MCF 10A (cell line): ENCODE measurements at regions not wholly inside any gene's neighbourhood (a gene's known extent, or its start where the extent isn't known, plus 50 kb on each side); places are given as distances from the start of the nearest gene placed in this dataset.
"Not testable (repeated sequence)": the region's sequence is repeated elsewhere in the genome, so short reads cannot be mapped to it uniquely, and the experiment has no call there.

Source experiments
- BruUV-seq: library from RNA; stranded (reverse); fragments of 400-500 nt; replicated peaks from 2 replicates; lab custom pipeline; 2021; lab: Mats Ljungman, UMichigan
- CTCF ChIA-PET: fragments of 300-600 bp; sonication (Branson Sonifier 250); formaldehyde crosslinking; extraction: SDS; loops from one replicate; lab custom pipeline; 2021; ENCODE audit warnings: antibody characterized with exemption, inconsistent platforms; lab: Yijun Ruan, JAX
- POLR2A ChIA-PET: fragments of 300-600, 350-650 bp; sonication (Branson Sonifier 250); formaldehyde crosslinking; extraction: SDS; loops from one replicate; lab custom pipeline; 2020; ENCODE audit warnings: antibody characterized with exemption, inconsistent platforms; lab: Yijun Ruan, JAX
- DNase-seq: peaks from one replicate; pipeline ENCODE4 v3.0.0-alpha.2; 2018; ENCODE audit not compliant: unreplicated experiment
- H3K27ac Mint-ChIP-seq: one replicate; pipeline ENCODE4 v1.8.0; 2022; ENCODE audit warnings: mild to moderate bottlenecking, low read depth, mixed read lengths; ENCODE audit not compliant: unreplicated experiment
- H3K27me3 Mint-ChIP-seq: one replicate; pipeline ENCODE4 v1.8.0; 2022; ENCODE audit warnings: mixed read lengths; ENCODE audit not compliant: insufficient read depth, unreplicated experiment
- H3K36me3 Mint-ChIP-seq: one replicate; pipeline ENCODE4 v1.8.0; 2022; ENCODE audit warnings: mild to moderate bottlenecking, moderate library complexity, mixed read lengths; ENCODE audit not compliant: insufficient read depth, unreplicated experiment
- H3K4me1 Mint-ChIP-seq: one replicate; pipeline ENCODE4 v1.8.0; 2022; ENCODE audit warnings: mixed read lengths; ENCODE audit not compliant: insufficient read depth, unreplicated experiment
- H3K4me3 Mint-ChIP-seq: one replicate; pipeline ENCODE4 v1.8.0; 2022; ENCODE audit warnings: mild to moderate bottlenecking, moderate library complexity, mixed read lengths; ENCODE audit not compliant: unreplicated experiment
- H3K9me3 Mint-ChIP-seq: one replicate; pipeline ENCODE4 v1.8.0; 2022; ENCODE audit warnings: mixed read lengths; ENCODE audit not compliant: unreplicated experiment
- CTCF ChIP-seq: fragments of 200-600 bp; IDR thresholded peaks from one replicate; pipeline ENCODE4 v1.8.0; 2022; ENCODE audit warnings: antibody characterized with exemption, mild to moderate bottlenecking; ENCODE audit not compliant: unreplicated experiment
- intact Hi-C: fragments of 100-400 bp; cut with micrococcal nuclease; formaldehyde crosslinking; loops from 2 replicates; pipeline ENCODE4 v1.14.1; 2022

GRCh38 chrX:3501833-3502535 lies 155.5 kb upstream of the MXRA5 start:
- DNase-seq, result no peak

GRCh38 chrX:3495836-3496769 lies 149.7 kb upstream of the MXRA5 start:
- CTCF ChIA-PET, H3K4me3 Mint-ChIP-seq, H3K4me1 Mint-ChIP-seq, POLR2A ChIA-PET, H3K27ac Mint-ChIP-seq, DNase-seq, intact Hi-C loops, BruUV-seq, H3K36me3 Mint-ChIP-seq, H3K9me3 Mint-ChIP-seq: not testable (repeated sequence)
- H3K27me3 Mint-ChIP-seq, result peaks cover 11% of the 10 kb centered on the region

More at GRCh38 chrX:3501833-3502535, 155.5 kb upstream of the MXRA5 start:
- Mint-ChIP-seq H3K4me1 (peaks cover 6% of the 10 kb centered on the region), H3K36me3 (no peaks in the 10 kb centered on the region), H3K4me3 (no peak overlapping the region), H3K27me3 (peaks cover 31% of the 10 kb centered on the region), H3K9me3 (no peaks in the 10 kb centered on the region), H3K27ac (no peak overlapping the region)
- BruUV-seq, result no TSS peak
- CTCF ChIA-PET, result no interaction called here
- POLR2A ChIA-PET, result interaction anchor here (0.6 to 1.0 kb wide), 2 partner anchors 214 to 255 kb away, joined by 3 read pairs; no protein-coding TSS in a partner anchor
- TF ChIP-seq CTCF, result no peak
- intact Hi-C loops, result no loop called here

GRCh38 chrX:3493605-3494004 lies 147.2 kb upstream of the MXRA5 start:
- DNase-seq, result no peak
- no TSS peak for BruUV-seq
- ChIA-PET CTCF (interaction anchor here (0.6 kb wide), 1 partner anchor 43 kb away, joined by 4 read pairs; no protein-coding TSS in a partner anchor), POLR2A (no interaction called here)
- Mint-ChIP-seq H3K27me3 (no peaks in the 10 kb centered on the region), H3K4me3 (no peak overlapping the region), H3K27ac (no peak overlapping the region), H3K36me3 (no peaks in the 10 kb centered on the region), H3K9me3 (no peaks in the 10 kb centered on the region), H3K4me1 (no peaks in the 10 kb centered on the region)
- TF ChIP-seq CTCF, result no peak
- intact Hi-C loops, result no loop called here

GRCh38 chrX:3485727-3486126 lies 139.3 kb upstream of the MXRA5 start:
- peaks cover 41% of the 10 kb centered on the region for H3K27me3 Mint-ChIP-seq
- no peak overlapping the region for H3K27ac Mint-ChIP-seq
- ChIA-PET POLR2A (no interaction called here), CTCF (no interaction called here)
- no peak overlapping the region for H3K4me3 Mint-ChIP-seq
- DNase-seq, result no peak
- no TSS peak for BruUV-seq
- intact Hi-C loops, result no loop called here
- no peaks in the 10 kb centered on the region for H3K9me3 Mint-ChIP-seq
- H3K36me3 Mint-ChIP-seq, result no peaks in the 10 kb centered on the region
- H3K4me1 Mint-ChIP-seq, result no peaks in the 10 kb centered on the region
- TF ChIP-seq CTCF, result no peak
